T-cell (primary cell): ENCODE measurements at regions not wholly inside any gene's neighbourhood (a gene's known extent, or its start where the extent isn't known, plus 50 kb on each side); places are given as distances from the start of the nearest gene placed in this dataset.
A peak's percentile ranks its signal among the peaks of the same experiment; 100 is the strongest.
"Not testable (repeated sequence)": the region's sequence is repeated elsewhere in the genome, so short reads cannot be mapped to it uniquely, and the experiment has no call there.

Experiments used
- ATAC-seq, 4 experiments: fragments of 200-7000 bp in 3 of 4; fragments of 150-1000 bp in 1 of 4; cut with Tn5 transposase; replicated peaks in 1 of 4; 1 replicate in 3 of 4; 2 replicates in 1 of 4; pipeline ENCODE4 v1.10.0; 2021; ENCODE audit warnings: moderate library complexity in 3 of 4, mild to moderate bottlenecking in 2 of 4, moderate number of reproducible peaks in 1 of 4
- CTCF ChIA-PET, 2 donors: fragments of 300-600 bp; sonication (Branson Sonifier 250); formaldehyde crosslinking; loops; one replicate each; lab custom pipeline; 2022; ENCODE audit warnings: antibody characterized with exemption in 2 of 2; lab: Charles Lee
- POLR2A ChIA-PET, 2 donors: fragments of 300-600 bp; sonication (Branson Sonifier 250); formaldehyde crosslinking; loops; one replicate each; lab custom pipeline; 2022; ENCODE audit warnings: antibody characterized with exemption in 2 of 2; lab: Charles Lee
- DNase-seq, 35 experiments: peaks; one replicate each; pipeline versions ENCODE4 v3.0.0 to v3.0.0-alpha.2; 2013 to 2023
- H3K27ac ChIP-seq: one replicate; pipeline ENCODE4 v1.5.1; 2013; ENCODE audit warnings: low read length
- H3K27me3 ChIP-seq, 2 experiments: replicated peaks in 1 of 2; 1 replicate in 1 of 2; 2 replicates in 1 of 2; pipeline versions ENCODE4 v1.6.1 to v1.7.0; 2013; ENCODE audit warnings: low read length in 1 of 2, mixed read lengths in 1 of 2; ENCODE audit not compliant: control insufficient read depth in 2 of 2, insufficient read depth in 2 of 2; ENCODE audit errors: extremely low read depth in 1 of 2
- H3K36me3 ChIP-seq, 2 donors: 1 replicate in 1 of 2; 2 replicates in 1 of 2; pipeline versions ENCODE4 v1.6.1 to v1.7.0; 2013; ENCODE audit warnings: low read length in 1 of 2; ENCODE audit not compliant: control insufficient read depth in 2 of 2, insufficient read depth in 1 of 2; ENCODE audit errors: extremely low read depth in 1 of 2
- H3K4me1 ChIP-seq, 2 experiments: 1 replicate in 1 of 2; 2 replicates in 1 of 2; pipeline versions ENCODE4 v1.6.1 to v1.7.0; 2013; ENCODE audit warnings: low read length in 2 of 2, mixed read lengths in 1 of 2; ENCODE audit not compliant: insufficient read depth in 2 of 2, control insufficient read depth in 1 of 2; ENCODE audit errors: extremely low read depth in 1 of 2
- H3K4me3 ChIP-seq, 2 donors: 1 replicate in 1 of 2; 2 replicates in 1 of 2; pipeline versions ENCODE4 v1.5.1 to v1.7.0; 2013; ENCODE audit warnings: mild to moderate bottlenecking in 2 of 2, low read length in 1 of 2, moderate library complexity in 1 of 2; ENCODE audit not compliant: control insufficient read depth in 1 of 2; ENCODE audit errors: extremely low read depth in 1 of 2
- H3K9me3 ChIP-seq: 2 replicates; pipeline ENCODE4 v1.7.0; 2013
- H3K27ac Mint-ChIP-seq, 2 donors: one replicate each; pipeline ENCODE4 v1.8.0; 2020 to 2021; ENCODE audit warnings: mild to moderate bottlenecking in 2 of 2, mixed read lengths in 2 of 2
- H3K27me3 Mint-ChIP-seq, 2 donors: one replicate each; pipeline ENCODE4 v1.8.0; 2021 to 2022; ENCODE audit warnings: mixed read lengths in 2 of 2
- H3K36me3 Mint-ChIP-seq: one replicate; pipeline ENCODE4 v1.8.0; 2021; ENCODE audit warnings: mixed read lengths
- H3K4me1 Mint-ChIP-seq, 3 donors: one replicate each; pipeline ENCODE4 v1.8.0; 2020 to 2022; ENCODE audit warnings: mixed read lengths in 3 of 3, mild to moderate bottlenecking in 1 of 3
- H3K4me3 Mint-ChIP-seq, 3 donors: one replicate each; pipeline ENCODE4 v1.8.0; 2020 to 2022; ENCODE audit warnings: mild to moderate bottlenecking in 3 of 3, mixed read lengths in 3 of 3, moderate library complexity in 3 of 3
- H3K9me3 Mint-ChIP-seq, 3 donors: one replicate each; pipeline ENCODE4 v1.8.0; 2020 to 2022; ENCODE audit warnings: mixed read lengths in 3 of 3
- WGBS: methylation state at CpG from one replicate; pipeline ENCODE4 v1.1.5; 2013; ENCODE audit warnings: missing lambda C conversion rate; ENCODE audit not compliant: insufficient coverage; 5-methylcytosine and 5-hydroxymethylcytosine counted together

DNA sequence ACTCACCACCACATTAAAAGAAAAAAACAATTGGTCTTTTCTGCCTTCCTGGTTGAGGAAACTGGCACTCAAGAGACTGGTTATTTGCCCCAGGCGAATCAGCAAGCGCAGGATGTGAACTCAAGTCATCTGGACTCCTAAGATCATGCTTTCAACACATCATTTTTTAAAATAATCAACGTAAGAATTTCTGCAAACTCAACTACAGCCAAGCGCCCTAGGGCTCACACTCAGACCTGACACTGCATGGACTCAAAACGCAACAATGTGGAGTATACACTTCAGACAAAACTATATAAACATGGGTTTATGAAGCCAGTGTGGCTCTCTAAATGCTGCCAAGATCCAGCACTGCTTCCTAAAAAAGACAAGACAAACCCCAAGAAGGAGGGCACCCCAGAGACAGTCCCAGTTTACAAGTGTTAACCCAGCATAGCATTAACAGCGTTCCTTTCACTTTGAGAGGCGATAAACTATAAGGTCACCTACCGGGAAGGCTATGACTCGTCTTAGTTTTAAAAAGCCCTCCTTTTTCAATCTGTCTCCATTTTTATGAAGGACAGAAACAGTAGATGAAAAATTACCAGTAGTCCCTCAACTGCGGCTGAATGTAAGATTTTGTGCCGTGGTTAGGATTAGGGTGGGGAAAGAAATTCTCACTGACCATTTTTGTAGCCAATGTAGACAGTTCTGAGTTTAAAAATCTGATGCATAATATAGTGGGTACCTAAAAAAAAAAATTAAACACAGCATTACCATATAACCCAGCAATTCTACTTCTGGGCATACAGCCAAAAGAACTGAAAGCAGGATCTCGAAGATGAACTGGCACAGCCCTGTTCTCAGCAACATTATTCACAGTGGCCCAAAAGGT lies 54.8 kb downstream of the SIPA1L2 start:
- Mint-ChIP-seq H3K4me3 (no peak overlapping the region), H3K9me3 (no peaks in the 10 kb centered on the region), H3K27me3 (no peaks in the 10 kb centered on the region), H3K27ac (peak overlapping the region in 1 of 2 donors; percentile 37), H3K36me3 (no peaks in the 10 kb centered on the region), H3K4me1 (peaks cover 31 to 44% (median 34%) of the 10 kb centered on the region in 3 donors)
- ChIA-PET POLR2A (no interaction called here), CTCF (no interaction called here)
- DNase-seq (no peak), ATAC-seq (no peak)
- WGBS = 60% methylated on average over 6 of the region's 12 CpGs
- Histone ChIP-seq H3K4me1 (peaks cover 17 to 28% of the 10 kb centered on the region in 2 experiments), H3K9me3 (no peaks in the 10 kb centered on the region), H3K27ac (peak overlapping the region; percentile 10), H3K36me3 (no peaks in the 10 kb centered on the region), H3K27me3 (no peaks in the 10 kb centered on the region), H3K4me3 (no peak overlapping the region)

DNA sequence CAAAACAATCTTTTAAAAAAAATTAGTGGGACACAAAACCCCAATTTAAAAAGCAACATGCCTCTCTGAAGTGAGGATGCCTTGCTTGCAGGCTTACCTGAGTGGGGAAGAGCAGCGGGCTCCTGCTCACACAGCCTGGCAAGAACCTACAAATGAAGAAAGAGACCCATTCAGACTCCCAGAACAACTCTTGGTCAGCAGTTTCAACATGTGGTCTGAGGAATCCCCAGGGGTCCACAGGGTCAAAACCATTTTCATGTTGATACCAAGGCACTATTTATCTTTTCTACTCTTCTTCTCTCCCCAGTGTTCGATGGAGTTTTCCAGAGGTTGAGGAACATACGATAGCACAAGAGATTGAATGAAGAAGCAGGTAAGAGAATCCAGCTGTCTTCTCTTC lies 55.9 kb downstream of the SIPA1L2 start:
- CTCF ChIA-PET = no interaction called here
- ATAC-seq (no peak), DNase-seq (no peak)
- Histone ChIP-seq H3K36me3 (no peaks in the 10 kb centered on the region), H3K4me1 (peaks cover 7 to 21% of the 10 kb centered on the region in 2 experiments), H3K9me3 (no peaks in the 10 kb centered on the region), H3K4me3 (no peak overlapping the region), H3K27me3 (no peaks in the 10 kb centered on the region), H3K27ac (no peak overlapping the region)
- no peak overlapping the region for H3K4me3 Mint-ChIP-seq
- no peaks in the 10 kb centered on the region for H3K36me3 Mint-ChIP-seq
- whole genome bisulfite sequencing = 100% methylated on average over 1 of the region's 3 CpGs
- no peaks in the 10 kb centered on the region for H3K9me3 Mint-ChIP-seq
- POLR2A ChIA-PET = no interaction called here
- no peaks in the 10 kb centered on the region for H3K27me3 Mint-ChIP-seq
- H3K4me1 Mint-ChIP-seq = peaks cover 21 to 34% (median 25%) of the 10 kb centered on the region in 3 donors
- no peak overlapping the region for H3K27ac Mint-ChIP-seq

DNA sequence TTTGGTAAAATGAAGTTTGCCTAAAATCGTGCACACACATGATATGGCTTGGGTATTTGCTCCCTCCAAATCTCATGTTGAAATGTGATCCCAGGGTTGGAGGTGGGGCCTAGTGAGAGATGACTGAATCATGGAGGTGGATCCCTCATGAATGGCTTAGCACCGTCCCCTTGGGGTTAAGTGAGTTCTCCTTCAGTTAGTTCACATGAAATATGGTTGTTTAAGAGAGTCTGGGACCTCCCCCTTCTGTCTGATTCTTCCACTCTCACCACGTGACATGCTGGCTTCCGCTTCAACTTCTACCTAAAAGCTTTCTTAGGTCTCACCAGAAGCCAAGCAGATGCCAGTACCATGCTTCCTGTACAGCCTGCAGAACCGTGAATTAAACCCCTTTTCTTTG lies 58.4 kb downstream of the SIPA1L2 start:
- H3K36me3 ChIP-seq = no peaks in the 10 kb centered on the region
- CTCF ChIA-PET = no interaction called here
- H3K27me3 ChIP-seq = no peaks in the 10 kb centered on the region
- Mint-ChIP-seq H3K27ac (no peak overlapping the region), H3K9me3 (no peaks in the 10 kb centered on the region), H3K4me3 (no peak overlapping the region), H3K36me3 (no peaks in the 10 kb centered on the region), H3K27me3 (no peaks in the 10 kb centered on the region), H3K4me1 (peaks cover 8 to 24% (median 11%) of the 10 kb centered on the region in 3 donors)
- H3K9me3 ChIP-seq = no peaks in the 10 kb centered on the region
- H3K4me1 ChIP-seq = no peaks in the 10 kb centered on the region
- POLR2A ChIA-PET = no interaction called here
- no peak overlapping the region for H3K4me3 ChIP-seq
- H3K27ac ChIP-seq = no peak overlapping the region
- WGBS = 88% methylated on average over 4 of the region's 5 CpGs
- no peak for DNase-seq
- ATAC-seq = no peak

DNA sequence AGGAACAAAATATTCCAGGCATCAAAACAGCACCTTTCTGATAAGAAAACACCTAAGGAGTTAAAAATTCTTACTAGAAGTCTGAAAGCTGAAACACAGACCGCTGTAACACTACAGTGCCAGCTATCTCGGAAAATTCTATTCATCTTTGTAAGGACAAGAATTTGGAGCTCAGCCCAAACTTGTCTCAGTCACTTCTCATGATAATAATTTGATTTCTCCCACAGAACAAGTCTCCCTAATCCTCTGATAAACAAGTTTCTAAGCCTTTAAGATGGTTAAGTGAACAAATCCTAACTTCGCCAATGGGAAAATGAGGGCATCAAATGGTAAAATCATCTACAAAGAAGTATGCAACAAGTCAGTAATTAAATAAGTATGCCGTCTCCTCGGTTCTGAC lies 59.9 kb downstream of the SIPA1L2 start:
- 100% methylated on average over 1 of the region's 5 CpGs for WGBS
- no peaks in the 10 kb centered on the region for H3K4me1 ChIP-seq
- no peak overlapping the region for H3K4me3 ChIP-seq
- no peaks in the 10 kb centered on the region for H3K9me3 Mint-ChIP-seq
- H3K9me3 ChIP-seq = no peaks in the 10 kb centered on the region
- H3K27ac ChIP-seq = no peak overlapping the region
- no peaks in the 10 kb centered on the region for H3K36me3 ChIP-seq
- no peaks in the 10 kb centered on the region for H3K27me3 Mint-ChIP-seq
- CTCF ChIA-PET = interaction anchor here in 1 of 2 donors (1.4 kb wide), 1 partner anchor 57 kb away, joined by 4 read pairs; no protein-coding TSS in a partner anchor
- H3K36me3 Mint-ChIP-seq = no peaks in the 10 kb centered on the region
- H3K4me1 Mint-ChIP-seq = peaks cover 5 to 13% (median 5%) of the 10 kb centered on the region in 3 donors
- H3K4me3 Mint-ChIP-seq = no peak overlapping the region
- POLR2A ChIA-PET = interaction anchor here in 1 of 2 donors (0.6 kb wide), 1 partner anchor 57 kb away, joined by 3 read pairs; no protein-coding TSS in a partner anchor
- DNase-seq = no peak
- H3K27me3 ChIP-seq = no peaks in the 10 kb centered on the region
- H3K27ac Mint-ChIP-seq = no peak overlapping the region
- no peak for ATAC-seq

DNA sequence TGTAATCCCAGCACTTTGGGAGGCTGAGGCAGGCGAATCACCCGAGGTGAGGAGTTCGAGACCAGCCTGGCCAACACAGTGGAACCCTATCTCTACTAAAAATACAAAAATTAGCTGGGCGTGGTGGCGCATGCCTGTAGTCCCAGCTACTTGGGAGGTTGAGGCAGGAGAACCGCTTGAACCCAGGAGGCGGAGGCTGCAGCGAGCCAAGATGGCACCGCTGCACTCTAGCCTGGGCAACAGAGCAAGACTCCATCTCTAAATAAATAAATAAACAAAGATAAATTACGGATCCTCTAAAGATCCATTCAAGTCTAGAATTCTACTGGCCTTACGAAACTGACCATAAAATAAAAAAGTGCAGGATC lies 60.4 kb downstream of the SIPA1L2 start:
- H3K4me3 ChIP-seq, H3K9me3 Mint-ChIP-seq, H3K27ac Mint-ChIP-seq, CTCF ChIA-PET, H3K36me3 ChIP-seq, H3K27ac ChIP-seq, H3K9me3 ChIP-seq, H3K27me3 Mint-ChIP-seq, H3K4me3 Mint-ChIP-seq, H3K36me3 Mint-ChIP-seq, H3K27me3 ChIP-seq, ATAC-seq, H3K4me1 ChIP-seq, DNase-seq: not testable (repeated sequence)
- 100% methylated on average over 6 of the region's 11 CpGs for WGBS
- peaks cover 5 to 11% (median 5%) of the 10 kb centered on the region in 3 donors for H3K4me1 Mint-ChIP-seq
- POLR2A ChIA-PET = interaction anchor here in 1 of 2 donors (0.6 kb wide), 1 partner anchor 58 kb away, joined by 3 read pairs; no protein-coding TSS in a partner anchor

DNA sequence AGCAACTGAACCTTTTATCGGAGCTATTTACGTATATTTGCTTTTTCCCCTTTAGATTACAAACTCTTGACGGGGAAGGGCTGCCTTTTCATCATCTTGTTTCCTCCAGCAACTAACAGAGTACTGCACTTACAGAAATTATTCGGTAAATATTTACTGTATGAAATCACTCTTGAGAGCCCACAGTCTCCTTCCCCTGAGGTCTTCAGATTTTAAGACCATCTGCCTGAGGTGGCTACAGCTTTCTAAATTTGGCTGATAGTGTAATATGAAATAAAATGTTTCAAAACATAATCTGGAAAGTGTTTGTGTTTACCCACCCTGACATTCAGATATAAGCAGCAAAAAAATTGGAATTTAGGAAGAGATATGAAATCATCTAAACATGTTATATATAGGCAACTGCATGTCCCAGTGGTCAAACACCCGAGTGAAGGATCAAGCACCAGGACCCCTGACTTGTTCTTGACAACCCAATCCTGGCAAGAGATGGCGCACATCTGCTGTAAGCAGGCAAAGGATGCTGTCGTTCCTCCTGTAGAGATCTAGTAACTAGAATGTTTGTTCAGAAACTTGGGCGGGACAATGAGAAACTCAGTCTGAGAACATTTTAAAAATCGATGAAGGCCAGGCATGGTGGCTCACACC lies 60.9 kb downstream of the SIPA1L2 start:
- no peaks in the 10 kb centered on the region for H3K4me1 ChIP-seq
- H3K4me3 ChIP-seq = no peak overlapping the region
- H3K27me3 ChIP-seq = no peaks in the 10 kb centered on the region
- ChIA-PET CTCF (no interaction called here), POLR2A (no interaction called here)
- Mint-ChIP-seq H3K27me3 (no peaks in the 10 kb centered on the region), H3K27ac (no peak overlapping the region), H3K4me1 (peaks cover 5 to 11% (median 5%) of the 10 kb centered on the region in 3 donors), H3K36me3 (no peaks in the 10 kb centered on the region), H3K9me3 (no peaks in the 10 kb centered on the region), H3K4me3 (no peak overlapping the region)
- 94% methylated on average over 8 of the region's 9 CpGs for WGBS
- H3K36me3 ChIP-seq = no peaks in the 10 kb centered on the region
- DNase-seq (no peak), ATAC-seq (no peak)
- H3K27ac ChIP-seq = no peak overlapping the region
- no peaks in the 10 kb centered on the region for H3K9me3 ChIP-seq
